ENCODE measurements at regions not wholly inside any gene's neighbourhood (a gene's known extent, or its start where the extent isn't known, plus 50 kb on each side); places are given as distances from the start of the nearest gene placed in this dataset.

DNA sequence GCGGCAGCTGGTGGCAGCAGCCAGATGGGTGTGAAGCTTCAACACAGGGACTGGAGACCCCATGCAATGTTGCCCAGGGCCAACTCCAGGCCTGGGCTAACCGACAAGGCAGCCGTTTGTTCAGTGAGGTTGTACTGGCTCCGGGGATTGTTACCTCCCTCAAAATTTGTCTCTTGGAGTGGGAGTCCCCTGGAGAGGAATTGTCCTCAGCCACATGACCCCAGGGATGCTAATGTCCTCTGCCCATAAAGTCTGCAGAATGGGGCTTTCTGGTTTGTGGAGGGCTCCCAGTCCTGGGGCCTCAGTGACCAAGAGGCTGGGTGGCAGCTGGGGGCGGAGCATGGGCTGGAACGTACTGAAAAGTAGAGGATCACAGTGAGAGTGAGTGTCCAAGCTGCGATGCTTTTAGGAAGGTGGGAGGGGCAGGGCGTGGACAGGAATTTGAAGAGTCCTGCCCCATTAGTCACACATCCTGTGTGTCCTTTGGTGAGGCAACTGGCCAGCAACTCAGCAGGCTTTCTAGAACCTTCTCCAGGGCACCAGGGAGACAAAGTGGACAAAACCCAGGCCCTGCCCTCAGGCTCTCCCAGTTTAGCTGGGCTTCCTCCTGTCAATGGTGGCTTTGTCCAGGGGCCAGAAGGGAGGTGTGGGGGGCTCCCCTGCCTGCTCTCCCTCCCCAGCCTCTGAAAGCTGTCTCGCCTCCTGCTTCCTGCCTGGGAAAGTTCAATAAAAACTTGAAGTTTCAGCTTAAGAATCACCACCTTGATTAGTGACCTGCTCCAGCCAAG lies 114.0 kb downstream of the NSG2 start:
- DNase-seq: no peak

DNA sequence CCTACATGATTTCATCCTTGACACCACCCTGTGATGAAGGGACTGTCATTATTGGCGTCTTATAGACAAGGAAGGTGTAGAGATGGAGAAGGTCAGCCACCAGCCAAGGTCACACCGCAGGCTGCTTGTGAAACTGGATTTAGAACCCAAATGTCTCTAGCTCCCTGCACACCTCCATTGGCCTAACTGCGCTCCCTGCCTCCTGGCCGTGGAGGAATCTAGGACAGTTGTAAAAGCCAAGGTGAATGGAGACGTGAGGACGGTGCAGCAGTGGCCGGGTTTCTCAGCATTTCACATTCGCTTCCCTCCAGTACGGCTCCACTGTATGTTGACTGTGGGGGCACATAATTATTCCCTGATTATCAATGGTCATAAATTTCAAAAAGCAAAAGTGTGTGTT lies 119.9 kb downstream of the NSG2 start:
- DNase-seq: no peak

DNA sequence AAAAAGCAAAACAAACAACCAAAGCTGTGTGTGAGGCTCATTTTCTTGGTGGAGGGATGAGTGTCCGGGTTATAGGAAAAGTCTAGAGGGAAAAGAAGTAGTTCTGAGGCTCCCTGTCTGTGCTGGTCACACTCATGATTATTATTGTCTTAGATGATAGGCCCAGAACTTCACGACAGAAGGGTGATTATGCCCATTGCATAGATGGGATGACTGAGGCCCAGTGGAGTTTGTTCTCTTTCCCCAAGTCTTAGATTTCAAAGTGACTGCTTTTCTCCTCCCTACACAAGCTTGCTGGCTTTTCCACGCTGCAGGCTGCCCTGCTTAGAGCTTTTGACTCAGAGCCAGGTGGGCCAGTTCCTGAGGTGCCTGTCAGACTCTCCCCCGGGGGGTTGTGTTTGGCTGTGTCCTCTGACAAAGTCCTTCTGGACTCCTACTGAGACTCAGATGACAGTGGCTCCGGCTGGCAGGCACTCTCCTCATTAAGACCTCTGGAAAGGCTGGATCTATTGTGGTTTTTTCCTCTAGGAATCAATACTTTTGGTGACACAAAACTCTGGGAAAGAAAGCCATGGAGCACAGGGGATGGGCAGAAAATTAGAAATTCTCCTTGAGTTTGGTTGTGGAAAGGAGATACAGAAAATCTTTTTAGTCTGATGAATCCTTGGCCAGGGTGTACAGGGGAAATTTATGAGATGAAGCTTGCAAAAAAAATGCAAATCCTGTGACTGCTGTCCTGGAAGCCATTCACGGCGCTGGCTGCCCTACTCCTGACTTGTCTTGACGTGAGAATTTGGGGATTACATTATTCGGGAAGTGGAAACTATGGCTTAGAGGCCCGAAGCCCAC lies 120.9 kb downstream of the NSG2 start:
- DNase-seq: no peak

DNA sequence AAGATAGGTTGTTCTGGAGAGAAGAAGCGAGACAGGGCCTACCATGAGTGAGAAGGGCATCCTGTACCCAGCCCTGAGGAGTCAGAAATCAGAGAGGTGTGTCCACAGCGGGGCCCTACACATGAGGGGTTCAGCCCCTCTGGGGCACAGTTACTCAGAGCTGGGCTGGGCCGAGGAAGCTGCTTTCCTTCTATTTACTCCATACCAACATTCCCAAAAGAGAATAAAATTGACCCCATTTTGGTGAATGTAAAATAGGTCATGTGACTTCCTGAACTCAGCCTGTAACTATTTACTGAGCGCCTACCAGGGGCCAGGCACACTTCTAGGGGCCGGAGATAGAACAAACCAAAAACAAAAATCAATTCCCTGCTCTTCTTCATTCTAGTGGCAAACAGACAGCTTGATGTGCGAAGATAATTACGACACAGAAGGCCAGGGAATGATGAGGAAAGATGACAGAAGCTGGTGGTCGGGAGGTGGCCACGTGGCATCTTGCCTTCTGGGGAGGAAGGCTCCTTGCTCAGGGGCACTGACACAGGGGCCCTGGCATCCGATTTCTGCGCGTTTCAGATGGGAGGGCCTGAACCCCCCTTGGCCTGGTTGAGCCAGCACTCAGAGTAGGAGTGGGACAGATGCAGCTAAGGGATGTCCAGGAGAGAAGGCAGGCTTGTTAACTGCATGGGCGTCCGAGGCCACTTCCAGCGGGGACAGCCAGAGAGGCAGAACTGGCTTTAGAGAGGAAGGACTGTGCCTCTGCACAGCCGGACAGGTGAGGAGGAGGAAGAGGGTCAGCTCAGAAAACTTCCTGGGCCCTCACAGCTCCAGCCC lies 121.8 kb downstream of the NSG2 start:
- no peak for DNase-seq

DNA sequence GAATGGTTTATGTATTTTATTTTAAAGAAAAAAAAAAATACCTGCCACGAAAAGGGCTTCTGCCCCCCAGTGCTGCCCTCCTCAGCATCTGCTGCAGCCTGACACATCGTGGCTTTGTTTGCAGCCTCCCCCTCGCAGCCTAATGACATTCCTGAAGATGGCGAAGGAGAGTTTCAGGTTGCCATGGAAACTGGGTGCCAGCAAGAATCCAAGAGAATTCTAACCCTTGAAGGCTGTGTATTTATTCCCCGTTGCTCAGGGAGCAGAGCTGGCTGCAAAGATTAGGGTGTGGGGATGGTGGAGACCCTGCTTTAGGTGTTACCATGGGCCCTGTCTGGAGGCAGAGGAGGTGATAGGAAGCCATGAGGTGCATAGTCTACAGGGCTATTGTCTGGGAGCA lies 126.6 kb downstream of the NSG2 start:
- DNase-seq: no peak

DNA sequence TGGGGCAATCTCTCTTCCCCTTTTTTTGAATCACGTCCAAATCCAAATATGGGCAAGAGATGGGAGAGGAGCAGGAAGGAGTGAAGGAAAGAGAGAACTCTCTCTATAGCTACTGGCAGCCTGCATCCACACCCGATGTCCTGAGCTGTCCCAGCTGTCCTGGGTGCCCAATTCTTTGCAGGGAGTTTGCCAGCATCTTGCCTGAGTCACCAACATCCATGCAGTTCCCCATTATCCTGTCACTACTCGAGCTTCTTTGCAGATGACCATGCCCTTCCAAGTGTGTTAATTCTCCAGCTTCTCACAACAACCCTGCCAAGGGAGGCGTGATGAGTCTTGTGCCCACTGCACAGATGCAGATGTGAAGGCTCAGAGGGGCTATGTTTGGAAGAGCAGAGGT lies 127.1 kb downstream of the NSG2 start:
- DNase-seq: no peak

DNA sequence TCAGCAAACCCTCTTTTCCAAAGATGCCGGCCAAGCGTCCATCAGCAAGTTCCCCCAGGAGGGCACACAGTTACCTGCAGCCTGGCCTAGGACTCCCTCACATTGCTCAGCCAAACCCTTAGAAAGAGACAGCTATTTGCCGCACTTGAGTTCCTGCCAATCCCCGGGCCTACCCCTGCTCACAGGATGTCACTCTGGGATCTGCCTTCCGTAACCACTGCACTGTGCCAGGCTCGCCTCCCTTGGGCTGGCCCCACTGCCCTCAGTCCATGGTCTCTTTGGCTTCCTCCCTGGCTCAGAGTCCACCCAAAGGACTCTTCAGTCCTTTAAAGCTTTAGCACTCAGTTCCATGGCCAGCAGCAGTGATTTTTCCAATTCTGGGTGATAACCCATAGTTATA lies 128.3 kb downstream of the NSG2 start:
- DNase-seq: no peak

DNA sequence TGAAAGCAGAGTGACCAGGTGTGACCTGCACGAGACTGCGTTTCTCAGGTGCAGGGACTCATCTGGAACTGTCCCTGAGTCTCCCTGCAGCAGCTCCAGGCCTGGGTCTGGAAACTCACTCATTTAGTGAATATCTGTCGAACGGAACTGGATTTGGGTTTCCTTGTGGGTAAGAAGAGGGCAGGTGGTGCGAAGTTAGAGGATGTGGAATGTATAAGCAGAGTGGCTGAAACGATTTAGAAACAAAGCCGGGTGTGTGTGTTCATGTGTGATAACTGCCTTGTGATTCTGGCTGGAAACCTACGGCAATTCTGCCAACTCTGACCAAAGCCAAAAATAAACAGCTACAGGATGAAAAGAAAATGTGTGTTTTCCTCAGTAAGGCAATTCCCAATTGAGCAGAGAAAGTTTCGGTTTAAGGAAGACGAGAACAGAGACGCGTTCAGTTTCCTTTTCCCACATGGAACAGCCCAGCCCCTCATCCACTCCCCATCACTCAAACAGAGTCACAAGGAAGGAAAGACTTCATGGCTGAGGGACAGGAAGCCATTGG lies 130.3 kb downstream of the NSG2 start:
- no peak for DNase-seq

DNA sequence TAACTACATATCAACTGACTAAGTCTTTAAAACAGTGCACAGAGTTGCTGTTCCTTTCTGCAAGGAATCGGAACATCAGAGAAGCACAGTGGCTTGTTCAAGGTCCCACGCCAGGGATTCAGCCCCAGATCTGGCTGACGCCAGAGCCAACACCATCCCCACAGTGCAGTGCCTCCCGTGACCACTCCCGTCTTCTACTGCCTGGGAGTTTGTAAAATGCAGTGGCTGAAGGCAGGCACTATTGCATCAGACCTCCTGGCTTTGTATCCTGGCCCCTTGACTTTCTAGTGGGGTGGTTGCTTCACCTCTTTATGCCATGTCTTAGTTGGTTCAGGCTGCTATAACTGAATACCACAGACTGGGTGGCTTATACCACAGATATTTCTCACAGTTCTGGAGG lies 131.0 kb downstream of the NSG2 start:
- DNase-seq: no peak

DNA sequence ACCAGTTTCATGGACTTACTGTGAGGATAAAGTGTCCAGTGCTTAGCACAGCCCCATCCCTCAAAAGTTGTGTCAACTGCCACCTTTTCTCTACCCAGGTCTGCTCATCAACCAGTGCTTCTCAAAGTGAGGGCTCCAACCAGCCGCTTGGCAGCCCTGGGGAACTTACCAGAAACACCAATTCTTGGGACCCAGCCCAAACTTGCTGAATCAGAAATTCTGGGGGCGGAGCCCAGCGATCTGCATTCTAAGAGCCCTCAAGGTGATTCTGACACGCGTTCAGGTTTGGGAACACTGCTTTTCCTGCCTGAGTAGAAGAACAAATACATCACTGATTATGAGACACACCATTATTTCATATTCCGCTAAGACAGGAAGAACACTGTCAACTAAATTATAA lies 132.0 kb downstream of the NSG2 start:
- no peak for DNase-seq

DNA sequence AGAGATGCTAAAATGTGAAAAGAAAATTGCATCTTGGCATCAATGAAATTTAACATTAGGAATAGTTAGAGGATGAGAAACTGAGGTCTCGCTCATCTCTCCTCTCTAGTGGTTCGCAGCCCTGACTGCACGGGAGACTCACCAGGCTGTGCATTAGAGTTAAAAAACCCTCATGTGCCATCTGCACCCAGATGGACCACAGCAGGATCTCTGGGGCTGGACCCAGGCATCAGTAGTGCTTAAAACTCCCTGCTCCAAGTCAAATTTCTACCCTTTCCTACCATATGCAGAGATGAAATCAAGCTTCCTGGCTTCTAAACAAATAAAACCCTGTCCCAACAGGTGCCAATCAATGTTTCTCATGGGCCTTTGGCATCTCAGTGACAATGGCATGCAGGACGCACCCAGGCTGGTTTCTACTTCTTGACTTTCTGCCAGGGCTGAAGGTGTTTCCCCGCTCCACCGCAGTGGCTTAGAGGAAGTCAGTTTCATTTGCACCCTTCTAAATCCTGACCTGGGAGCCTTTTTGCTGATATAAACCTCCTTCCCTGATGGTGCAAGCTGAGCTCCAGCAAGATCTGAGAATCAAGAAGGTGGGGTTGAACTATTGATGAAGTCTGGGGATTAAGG lies 132.6 kb downstream of the NSG2 start:
- no peak for DNase-seq

DNA sequence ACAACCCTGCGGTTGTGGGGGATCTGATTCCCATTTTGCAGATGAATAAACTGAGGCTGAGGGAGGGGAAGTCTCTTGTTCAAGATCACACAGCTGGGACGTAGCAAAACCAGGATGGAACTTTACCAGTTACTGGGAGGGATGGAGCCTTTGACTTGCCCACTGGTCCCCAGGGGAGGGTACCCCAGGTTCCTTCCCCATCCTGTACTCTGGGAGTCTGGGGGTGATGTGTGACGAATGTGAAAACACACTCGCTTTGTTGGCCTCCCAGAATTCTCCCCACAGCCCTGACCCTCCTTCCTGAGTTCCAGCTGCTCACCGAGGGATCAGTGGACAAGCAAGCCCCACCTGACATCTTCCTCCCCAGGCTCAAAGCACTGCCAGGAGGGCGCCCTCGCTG lies 135.1 kb downstream of the NSG2 start:
- no peak for DNase-seq

DNA sequence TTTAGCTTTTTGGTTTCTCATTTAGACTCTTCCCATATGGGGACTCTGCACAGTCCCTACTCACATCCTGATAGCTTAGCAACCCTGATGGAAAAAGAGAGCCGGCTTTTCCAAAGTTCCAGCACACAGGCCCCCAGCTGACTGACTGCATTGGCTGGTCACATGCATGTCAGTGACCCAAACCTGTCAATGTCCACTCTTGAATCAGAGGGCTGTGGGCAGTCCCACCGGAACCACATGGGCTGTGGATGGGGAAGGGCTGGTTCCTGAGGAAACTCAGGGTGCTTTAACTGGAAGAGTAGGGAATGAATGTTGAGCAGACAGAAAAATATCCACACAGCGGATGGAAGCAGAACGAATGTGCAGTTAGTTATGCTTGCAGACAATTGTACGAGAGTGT lies 136.6 kb downstream of the NSG2 start:
- DNase-seq: no peak

DNA sequence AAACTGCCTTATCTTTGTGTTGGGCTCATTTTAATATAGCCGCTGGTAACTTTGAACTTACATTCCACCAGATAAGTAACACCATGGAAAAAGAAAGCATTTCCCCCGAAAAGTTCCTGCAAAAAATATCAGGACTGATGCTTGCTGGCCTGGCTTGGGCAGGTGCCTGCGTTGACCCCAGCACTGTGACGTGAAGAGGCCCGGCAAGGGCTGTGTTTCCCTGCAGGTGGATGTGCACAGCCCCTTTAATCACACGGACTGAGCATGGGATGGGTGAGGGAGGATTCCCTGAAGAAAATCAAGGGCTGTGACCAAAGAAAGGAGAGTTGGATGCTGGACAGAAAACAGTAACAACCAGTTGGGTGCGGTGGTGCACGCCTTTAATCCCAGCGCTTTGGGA lies 138.2 kb downstream of the NSG2 start:
- no peak for DNase-seq

DNA sequence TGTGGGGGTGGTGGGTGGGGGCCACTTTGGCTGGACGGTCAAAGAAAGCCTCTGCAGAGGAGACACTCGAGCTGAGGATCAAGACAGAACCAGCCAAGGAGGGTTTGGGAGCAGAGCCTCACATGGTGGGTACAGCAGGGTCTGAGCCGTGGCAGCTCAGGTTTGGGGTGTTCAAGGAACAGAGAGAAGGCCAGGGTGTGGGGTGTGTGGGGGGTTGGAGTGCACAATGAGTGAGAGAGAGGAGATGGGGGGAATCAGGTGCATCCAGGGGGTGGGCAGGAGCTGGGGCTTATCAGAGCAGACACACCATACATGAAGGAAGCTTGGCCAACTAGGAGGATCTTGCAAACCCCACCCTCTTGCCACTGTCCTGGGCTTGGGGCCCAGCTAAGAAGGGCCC lies 140.0 kb downstream of the NSG2 start:
- no peak for DNase-seq

DNA sequence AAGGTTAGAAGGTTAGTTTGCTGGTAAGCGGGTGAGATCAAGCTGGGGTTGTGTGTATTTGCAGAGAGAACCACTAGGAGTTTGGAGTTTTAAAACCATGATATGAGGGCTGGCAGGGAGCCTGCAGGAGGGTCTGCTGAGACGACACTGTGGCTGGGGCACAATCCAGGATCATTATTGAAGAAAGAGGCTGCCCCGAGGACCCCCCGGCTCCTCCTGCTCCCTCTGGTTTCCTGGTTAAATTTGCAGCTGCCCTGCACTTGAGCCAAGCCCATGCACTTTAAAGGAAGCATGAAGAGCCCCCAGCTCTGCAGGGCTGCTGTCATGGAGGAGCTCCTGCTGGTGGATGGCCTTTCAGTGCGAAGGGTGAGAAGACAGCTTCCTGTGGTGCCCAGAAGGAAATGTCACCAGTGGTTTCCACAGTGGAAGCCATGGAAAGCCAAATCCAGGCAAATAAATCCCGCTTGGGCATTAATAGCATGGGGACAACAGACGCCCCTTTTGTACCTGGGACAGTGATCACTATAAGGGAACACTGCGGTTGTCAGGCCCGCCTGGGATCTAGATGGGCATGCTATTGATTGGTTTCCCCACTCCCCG lies 140.7 kb downstream of the NSG2 start:
- DNase-seq: no peak

DNA sequence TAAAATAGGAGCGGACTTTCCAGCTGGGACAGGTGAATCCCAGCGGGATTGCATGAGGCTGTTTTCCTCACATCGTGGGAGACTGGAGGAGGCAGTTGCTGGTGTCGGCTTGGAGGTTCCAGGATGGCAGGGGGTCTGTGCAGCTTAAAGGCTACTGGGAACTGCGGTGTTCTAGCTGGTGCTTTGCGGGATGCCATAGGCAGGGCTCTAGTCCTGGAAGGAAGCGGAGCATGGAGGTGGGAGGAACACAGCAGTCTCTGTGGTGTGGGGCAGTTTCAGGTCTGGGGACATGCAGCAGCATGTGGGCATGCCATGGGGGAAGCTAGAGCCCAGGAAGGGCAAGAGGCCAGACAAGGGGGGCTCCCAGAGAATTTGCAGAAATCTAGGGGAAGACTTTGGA lies 141.5 kb downstream of the NSG2 start:
- DNase-seq: no peak

DNA sequence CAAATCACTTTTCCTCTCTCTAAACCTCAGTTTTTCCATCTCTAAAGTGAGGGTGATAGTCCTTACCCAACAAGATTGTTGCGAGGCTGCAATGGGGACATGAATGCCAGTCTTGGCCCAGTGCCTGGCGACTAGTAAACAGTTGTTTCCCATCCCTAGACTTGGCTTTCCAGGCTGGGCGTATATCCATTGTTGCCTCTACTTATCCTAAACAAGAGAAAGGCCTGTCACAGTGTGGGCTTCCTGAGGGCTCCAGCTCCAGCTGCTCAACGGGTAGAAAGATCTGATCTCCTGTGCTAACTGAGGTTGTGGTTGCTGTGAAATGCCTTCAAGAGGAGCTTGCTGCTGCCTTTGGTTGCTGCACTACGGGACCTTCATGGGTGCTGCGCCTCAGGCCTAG lies 142.0 kb downstream of the NSG2 start:
- DNase-seq: no peak

DNA sequence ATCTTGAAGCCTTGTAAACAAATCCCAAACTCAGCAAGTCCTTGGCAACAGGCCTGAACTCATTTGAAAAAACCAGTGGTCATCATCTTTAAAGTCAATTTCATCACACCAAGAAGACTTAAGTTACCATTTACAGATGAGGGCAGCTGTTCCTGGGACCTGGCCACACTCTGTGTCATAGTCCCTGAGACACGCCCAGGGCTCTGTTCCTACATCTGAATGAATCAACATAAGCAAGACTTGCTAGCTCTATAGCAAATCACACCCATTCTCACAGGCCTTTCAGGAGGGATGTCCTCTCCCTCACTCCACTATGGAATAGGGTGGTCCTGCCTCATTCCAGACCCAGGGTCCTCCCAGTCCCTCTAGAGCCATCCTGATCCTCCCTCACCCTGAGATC lies 142.8 kb downstream of the NSG2 start:
- DNase-seq: no peak

DNA sequence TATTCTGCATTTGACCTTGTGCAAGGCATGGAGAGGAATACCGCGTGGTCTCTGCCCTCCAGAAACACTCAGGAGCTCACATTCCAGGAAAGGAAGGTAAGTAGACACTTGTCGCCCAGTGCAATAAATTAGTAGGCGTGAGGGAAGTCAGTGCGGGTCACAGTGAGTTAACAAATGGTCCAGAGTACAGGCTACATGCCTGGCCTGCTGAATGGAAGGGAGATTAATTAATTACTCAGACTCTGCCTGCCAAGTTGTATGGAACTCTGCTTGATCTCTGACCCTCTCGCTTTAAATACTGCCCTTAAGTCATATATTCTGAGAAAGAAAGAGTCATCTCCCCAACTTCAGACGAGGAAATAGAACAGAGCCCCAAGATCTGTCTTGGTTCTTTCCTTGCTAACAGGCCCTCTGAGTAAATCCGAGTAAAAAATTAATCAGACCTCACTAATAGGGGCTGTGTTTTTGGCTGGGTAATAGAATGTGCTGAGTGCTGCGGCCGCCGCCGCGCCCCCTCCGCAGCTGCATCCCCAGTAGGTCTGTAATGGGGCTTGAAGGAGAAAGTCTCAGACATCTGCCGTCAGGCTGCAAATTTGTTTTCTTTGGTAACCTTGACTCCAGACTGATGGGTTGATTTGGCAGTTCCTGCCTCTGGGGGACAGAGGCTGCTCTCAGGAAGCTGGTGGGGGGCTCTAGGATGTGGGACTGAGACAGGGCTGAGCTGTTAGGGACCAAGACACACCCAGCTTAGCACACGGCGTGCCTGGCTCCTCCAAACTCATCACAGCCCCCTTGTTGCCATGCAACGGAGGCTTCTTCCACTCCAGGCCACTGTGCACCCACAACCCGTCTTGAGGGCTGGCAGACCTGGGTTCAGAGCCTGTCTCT lies 144.4 kb downstream of the NSG2 start:
- DNase-seq: no peak

DNA sequence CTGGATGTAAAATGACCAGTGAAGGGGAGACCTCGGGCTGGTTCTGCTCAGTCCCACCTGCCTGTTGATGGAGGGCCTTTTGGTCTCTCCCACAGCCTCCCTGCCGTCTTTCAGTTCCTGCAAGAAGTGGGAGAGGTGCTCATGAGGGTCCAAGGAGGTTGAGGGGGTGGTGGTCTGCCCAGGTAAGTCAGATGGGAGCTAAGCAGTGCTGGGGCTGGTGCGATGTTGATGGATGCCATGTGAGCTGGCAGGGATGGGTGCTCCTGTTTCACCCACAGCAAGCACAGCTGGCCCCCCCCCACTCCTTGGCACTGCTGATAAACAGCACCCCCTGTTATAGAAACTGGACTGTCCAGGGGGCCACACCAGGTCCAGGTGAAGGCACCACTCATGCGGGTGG lies 145.6 kb downstream of the NSG2 start:
- no peak for DNase-seq
